Pancreas (tissue), 10 donors: ENCODE measurements at regions not wholly inside any gene's neighbourhood (a gene's known extent, or its start where the extent isn't known, plus 50 kb on each side); places are given as distances from the start of the nearest gene placed in this dataset.

Experiments used
- ATAC-seq, 4 donors: fragments of 200-7000 bp; cut with Tn5 transposase; one replicate each; pipeline versions ENCODE4 v1.8.0 to v1.9.1; 2020; ENCODE audit warnings: mild to moderate bottlenecking in 4 of 4, moderate library complexity in 4 of 4
- DNase-seq, 6 donors: peaks; one replicate each; pipeline ENCODE4 v3.0.0-alpha.2; 2020
- FAIRE-seq: peaks from 2 replicates; lab custom pipeline; 2012; peaks lifted over from hg19 to GRCh38; lab: Jason Lieb, UNC
- H3K27ac ChIP-seq, 4 donors: fragments of 200-600 bp; sonication (generic); 1 replicate in 3 of 4; 2 replicates in 1 of 4; pipeline versions ENCODE4 v1.5.0 to v1.8.0; 2020
- H3K27me3 ChIP-seq, 4 donors: fragments of 200-600 bp; one replicate each; pipeline ENCODE4 v1.8.0; 2021
- H3K36me3 ChIP-seq, 3 donors: fragments of 200-600 bp; sonication (generic) in 1 of 3; one replicate each; pipeline versions ENCODE4 v1.5.0 to v1.8.0; 2020 to 2021
- H3K4me1 ChIP-seq, 3 donors: fragments of 200-600 bp; one replicate each; pipeline ENCODE4 v1.8.0; 2021
- H3K4me3 ChIP-seq, 4 donors: fragments of 200-600 bp; sonication (generic) in 2 of 4; one replicate each; pipeline versions ENCODE4 v1.5.0 to v1.8.0; 2020 to 2021
- H3K9me3 ChIP-seq, 4 donors: fragments of 200-600 bp; one replicate each; pipeline ENCODE4 v1.8.0; 2021
- WGBS, 2 donors: extraction: QIAGEN DNeasy Blood & Tissue Kit; methylation state at CpG; one replicate each; pipeline ENCODE4 v1.1.7; 2013; 5-methylcytosine and 5-hydroxymethylcytosine counted together
- intact Hi-C, 3 donors: fragments of 100-400 bp; cut with DNase I; formaldehyde crosslinking; loops; one replicate each; pipeline versions ENCODE4 v1.11.1 to v1.14.2; 2022
- TF ChIP-seq, protein P1 (sequence below), 4 donors: fragments of 200-600 bp; sonication (generic) in 3 of 4; IDR thresholded peaks; one replicate each; pipeline versions ENCODE4 v1.5.0 to v1.8.0; 2021; ENCODE audit warnings: antibody characterized with exemption in 4 of 4
- donor health status: healthy with polysubstance abuse.
- donor health status: DM: no; HTN: no; CAD: no; lungs with moderate emphysema.
- donor health status: DM: no; HTN: no; CAD: no.
- donor health status: control.
- donor health status: control.
- donor health status: Bipolar disorder and iron deficiency.
- donor health status: DM: yes; HTN: yes; CAD: no.
- donor health status: DM: no; HTN: no; CAD: no.
- donor health status: DM: no; HTN: no; CAD: no.
- donor health status: DM: yes; HTN: yes; CAD: no.

DNA sequence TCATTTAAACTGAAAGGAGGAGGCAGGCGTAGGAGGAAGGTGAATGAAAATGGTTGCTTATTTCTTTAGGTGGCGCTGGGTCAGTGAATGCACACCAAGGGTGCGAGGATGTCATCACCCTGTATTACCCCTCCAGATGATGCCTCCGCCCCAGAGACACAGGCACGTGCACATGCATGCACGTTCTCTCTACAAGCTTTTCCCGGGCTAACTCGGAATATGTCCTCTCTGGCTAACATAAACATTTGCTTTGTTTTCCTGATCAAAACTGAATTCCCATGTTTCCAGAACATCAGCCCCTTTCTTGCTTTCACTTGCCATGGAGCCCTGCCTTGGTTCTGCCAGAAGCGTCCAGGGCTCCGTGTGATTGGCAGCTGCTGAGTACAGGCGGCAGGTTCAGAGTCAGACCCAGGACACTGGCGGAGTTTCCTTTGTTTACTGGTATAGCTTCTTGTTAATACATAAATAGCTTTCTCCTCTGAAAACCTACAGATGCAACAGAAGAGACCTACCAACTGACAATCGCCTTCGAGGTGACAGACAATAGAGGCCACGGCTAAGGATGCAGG is 131.2 kb upstream of the RPS6KA2 start:
- no peaks in the 10 kb centered on the region for H3K27me3 ChIP-seq
- no peak overlapping the region for H3K4me3 ChIP-seq
- no peaks in the 10 kb centered on the region for H3K4me1 ChIP-seq
- H3K36me3 ChIP-seq: no peaks in the 10 kb centered on the region
- ATAC-seq: no peak
- TF ChIP-seq, protein P1, sequence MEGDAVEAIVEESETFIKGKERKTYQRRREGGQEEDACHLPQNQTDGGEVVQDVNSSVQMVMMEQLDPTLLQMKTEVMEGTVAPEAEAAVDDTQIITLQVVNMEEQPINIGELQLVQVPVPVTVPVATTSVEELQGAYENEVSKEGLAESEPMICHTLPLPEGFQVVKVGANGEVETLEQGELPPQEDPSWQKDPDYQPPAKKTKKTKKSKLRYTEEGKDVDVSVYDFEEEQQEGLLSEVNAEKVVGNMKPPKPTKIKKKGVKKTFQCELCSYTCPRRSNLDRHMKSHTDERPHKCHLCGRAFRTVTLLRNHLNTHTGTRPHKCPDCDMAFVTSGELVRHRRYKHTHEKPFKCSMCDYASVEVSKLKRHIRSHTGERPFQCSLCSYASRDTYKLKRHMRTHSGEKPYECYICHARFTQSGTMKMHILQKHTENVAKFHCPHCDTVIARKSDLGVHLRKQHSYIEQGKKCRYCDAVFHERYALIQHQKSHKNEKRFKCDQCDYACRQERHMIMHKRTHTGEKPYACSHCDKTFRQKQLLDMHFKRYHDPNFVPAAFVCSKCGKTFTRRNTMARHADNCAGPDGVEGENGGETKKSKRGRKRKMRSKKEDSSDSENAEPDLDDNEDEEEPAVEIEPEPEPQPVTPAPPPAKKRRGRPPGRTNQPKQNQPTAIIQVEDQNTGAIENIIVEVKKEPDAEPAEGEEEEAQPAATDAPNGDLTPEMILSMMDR (IDR thresholded peaks at IDR 0.05): no peak
- no peaks in the 10 kb centered on the region for H3K9me3 ChIP-seq
- no peak for DNase-seq
- 68 to 74% methylated on average over 15 of the region's 15 CpGs for WGBS, 2 donors
- intact Hi-C loops: no loop called here
- FAIRE-seq: no peak
- no peak overlapping the region for H3K27ac ChIP-seq

DNA sequence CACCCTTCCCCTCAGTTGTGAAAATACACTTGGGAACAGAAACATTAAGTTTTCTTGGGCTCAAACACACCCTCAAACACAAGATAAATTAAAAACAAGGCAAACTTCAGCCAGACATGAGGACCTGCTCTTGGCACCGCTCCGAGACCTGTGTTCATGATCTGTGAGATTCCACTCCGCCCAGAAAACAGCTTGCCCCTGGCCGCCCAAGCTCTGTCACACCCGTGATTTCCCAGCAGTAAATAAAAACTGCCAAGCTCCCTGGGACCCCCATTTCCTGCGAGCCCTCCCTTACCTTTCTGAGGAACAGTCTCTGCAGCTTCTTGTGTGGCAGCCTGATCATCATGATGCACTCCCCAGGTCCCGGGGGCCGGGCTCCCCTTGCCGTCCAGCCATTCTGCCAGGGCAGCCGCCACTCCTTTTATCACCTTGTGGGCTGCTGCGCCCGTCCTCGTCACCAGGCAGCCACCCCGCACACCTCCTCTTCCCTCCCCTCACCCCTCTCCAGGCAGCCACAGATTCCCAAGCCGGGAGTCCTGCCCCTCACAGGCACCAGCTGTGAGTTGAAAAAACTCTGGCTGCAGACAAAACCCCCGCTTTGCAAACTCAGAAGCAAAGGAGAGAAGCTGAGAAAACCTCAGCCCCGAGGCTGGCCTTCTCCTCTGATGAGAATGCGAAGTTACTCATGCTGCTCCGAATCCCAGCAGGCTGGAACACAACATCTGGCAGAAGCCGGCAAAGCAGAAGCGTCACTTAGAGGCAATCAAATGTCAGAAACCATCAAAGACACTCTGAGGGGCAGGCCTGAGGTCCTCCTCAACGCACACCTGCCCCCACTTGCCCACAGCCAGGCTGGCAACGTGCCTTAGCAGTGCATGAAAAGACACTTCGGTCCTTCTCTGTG is 130.4 kb upstream of the RPS6KA2 start:
- TF ChIP-seq, protein P1 (IDR thresholded peaks at IDR 0.05): no peak
- no peaks in the 10 kb centered on the region for H3K9me3 ChIP-seq
- WGBS, 2 donors: 10 to 15% methylated on average over 24 of the region's 24 CpGs
- H3K4me3 ChIP-seq: no peak overlapping the region
- intact Hi-C loops: no loop called here
- FAIRE-seq (no peak), ATAC-seq (peak in 1 of 4 donors; percentile 29), DNase-seq (no peak)
- H3K27me3 ChIP-seq: no peaks in the 10 kb centered on the region
- no peaks in the 10 kb centered on the region for H3K36me3 ChIP-seq
- no peaks in the 10 kb centered on the region for H3K4me1 ChIP-seq
- H3K27ac ChIP-seq: no peak overlapping the region

DNA sequence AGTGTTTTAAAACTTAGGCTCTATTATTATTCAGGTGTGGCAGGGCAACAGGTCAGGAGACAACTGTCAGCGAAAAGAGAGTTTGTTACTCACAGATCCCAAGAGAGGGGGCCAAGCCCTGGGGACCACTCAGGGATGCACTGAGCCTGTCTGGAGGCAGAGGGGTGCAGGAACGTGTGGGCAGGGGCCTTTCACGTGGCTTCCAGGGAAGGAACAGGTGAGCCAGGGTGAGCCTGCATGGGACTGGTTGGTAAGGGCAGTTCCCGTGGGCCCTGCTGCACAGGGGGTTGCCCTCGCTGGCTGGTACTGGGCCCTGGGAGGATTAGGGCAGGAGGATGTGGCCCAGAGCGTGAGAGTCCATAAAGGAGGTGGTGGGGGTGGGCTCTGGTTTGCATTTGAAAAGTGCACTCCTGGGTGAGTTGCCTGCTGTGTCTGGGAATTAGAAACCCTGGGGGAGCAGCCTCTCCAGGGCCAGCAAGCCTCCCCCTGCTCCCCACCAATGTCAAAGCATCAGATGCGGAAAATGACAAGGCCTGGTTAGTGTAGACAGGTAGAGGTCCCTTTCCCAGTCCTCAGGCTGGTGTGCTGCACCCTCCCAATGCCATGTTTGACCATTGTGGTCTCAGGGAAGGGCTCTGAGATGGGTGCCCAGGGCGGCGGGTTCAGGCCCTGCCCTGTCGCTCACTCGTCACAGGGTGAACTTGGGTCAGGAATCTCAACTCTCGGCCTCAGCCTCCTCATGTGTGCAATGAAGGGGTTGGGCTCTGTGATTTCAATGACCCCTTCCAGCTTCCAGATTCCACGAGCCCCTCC is 127.4 kb upstream of the RPS6KA2 start:
- DNase-seq (no peak), FAIRE-seq (no peak), ATAC-seq (no peak)
- Histone ChIP-seq H3K4me1 (no peaks in the 10 kb centered on the region), H3K4me3 (no peak overlapping the region), H3K9me3 (no peaks in the 10 kb centered on the region), H3K27ac (no peak overlapping the region), H3K27me3 (no peaks in the 10 kb centered on the region), H3K36me3 (no peaks in the 10 kb centered on the region)
- intact Hi-C loops: no loop called here
- 87 to 89% methylated on average over 13 of the region's 13 CpGs for WGBS, 2 donors
- TF ChIP-seq, protein P1 (IDR thresholded peaks at IDR 0.05): no peak

DNA sequence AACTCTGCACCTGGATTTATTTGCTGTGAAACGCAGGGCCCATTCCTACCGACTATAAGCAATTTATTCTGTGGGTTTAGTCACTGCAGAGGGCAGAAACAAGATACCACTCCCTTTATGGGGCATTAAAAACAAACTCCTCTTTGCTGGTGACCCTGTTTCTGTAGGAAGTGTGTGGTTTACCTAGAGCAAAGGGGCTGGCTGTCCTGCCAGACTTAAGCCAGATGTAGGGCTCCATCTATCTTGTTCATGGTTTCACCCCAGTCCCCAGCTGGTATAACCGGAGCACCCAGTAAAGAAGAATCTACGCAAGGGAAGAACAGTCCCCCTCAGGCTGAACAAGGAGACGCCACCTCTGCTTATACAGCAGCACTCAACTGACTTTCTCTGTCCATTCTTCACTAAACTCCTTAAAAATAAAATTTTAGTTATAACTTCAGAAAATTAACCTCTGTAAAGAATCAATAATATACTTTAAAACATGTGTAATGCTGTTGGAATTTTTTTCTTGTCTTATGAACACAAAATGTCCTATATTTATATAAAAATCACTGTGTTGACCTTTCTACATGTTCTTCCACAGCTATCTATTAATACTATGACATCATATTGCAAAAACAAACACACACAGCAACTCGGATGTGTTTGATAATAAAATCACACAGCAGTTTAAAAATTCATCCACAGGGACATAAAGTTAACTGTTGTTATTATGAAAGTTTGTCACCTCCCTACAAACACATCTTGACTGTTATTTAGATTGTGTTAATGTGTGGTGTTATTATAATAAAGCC is 126.1 kb upstream of the RPS6KA2 start:
- H3K4me3 ChIP-seq: no peak overlapping the region
- no peaks in the 10 kb centered on the region for H3K4me1 ChIP-seq
- FAIRE-seq (no peak), ATAC-seq (no peak), DNase-seq (no peak)
- H3K9me3 ChIP-seq: no peaks in the 10 kb centered on the region
- TF ChIP-seq, protein P1 (IDR thresholded peaks at IDR 0.05): no peak
- no peaks in the 10 kb centered on the region for H3K36me3 ChIP-seq
- WGBS, 2 donors: 60 to 66% methylated on average over 6 of the region's 6 CpGs
- no peaks in the 10 kb centered on the region for H3K27me3 ChIP-seq
- intact Hi-C loops: no loop called here
- no peak overlapping the region for H3K27ac ChIP-seq
